ENCODE measurements at regions not wholly inside any gene's neighbourhood (a gene's known extent, or its start where the extent isn't known, plus 50 kb on each side); places are given as distances from the start of the nearest gene placed in this dataset.

DNA sequence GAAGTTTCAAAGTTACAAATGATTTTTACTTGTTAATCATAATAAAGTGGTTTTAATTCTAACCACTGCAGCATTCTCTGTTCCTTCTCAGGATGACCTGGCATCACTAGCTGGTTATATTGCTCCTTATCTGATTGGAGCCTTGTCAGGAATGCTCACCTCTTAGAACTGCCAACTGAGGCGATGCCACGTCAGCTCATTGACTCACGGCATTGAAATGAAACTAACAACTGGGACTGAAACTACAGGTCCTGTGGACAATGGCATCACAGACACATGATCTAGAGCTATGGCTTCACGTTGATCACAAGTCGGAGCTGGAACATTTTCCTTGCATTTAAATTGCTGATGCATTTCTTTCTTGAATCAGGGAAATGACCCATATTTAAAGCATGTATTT is 54.9 kb upstream of the MAP2 start:
- H3K27ac Mint-ChIP-seq, result peak overlapping the region; percentile 78
- peak overlapping the region; percentile 50 for H3K4me3 Mint-ChIP-seq

DNA sequence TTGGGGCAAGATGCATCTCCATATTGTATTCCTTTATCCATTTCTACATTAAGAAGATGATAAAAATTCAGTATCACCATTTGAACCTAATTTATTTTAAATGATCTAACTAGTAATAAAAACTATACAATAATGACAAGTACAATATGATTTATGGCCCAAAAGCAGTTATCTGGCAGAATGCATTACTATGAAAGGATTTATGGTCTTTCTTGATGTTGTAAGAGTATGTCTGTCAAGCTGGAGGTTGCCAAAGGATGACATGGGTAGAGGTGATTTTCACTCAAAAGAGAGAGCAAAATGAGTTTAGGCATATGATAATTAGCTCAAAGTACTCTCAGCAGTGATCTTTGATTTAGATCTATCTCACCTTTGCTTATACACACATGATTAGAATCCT is 54.2 kb upstream of the MAP2 start:
- Mint-ChIP-seq H3K27me3 (ENCODE audit: insufficient read depth) (peaks cover 3% of the 10 kb centered on the region), H3K4me3 (peak overlapping the region; percentile 50; the same call in 1 of the 2 replicates), H3K36me3 (ENCODE audit: low read depth) (peaks cover 28% of the 10 kb centered on the region), H3K4me1 (ENCODE audit: low read depth) (peaks cover 35% of the 10 kb centered on the region), H3K9me3 (peaks cover 31% of the 10 kb centered on the region), H3K27ac (peak overlapping the region; percentile 78)
- TF ChIP-seq, protein P1, sequence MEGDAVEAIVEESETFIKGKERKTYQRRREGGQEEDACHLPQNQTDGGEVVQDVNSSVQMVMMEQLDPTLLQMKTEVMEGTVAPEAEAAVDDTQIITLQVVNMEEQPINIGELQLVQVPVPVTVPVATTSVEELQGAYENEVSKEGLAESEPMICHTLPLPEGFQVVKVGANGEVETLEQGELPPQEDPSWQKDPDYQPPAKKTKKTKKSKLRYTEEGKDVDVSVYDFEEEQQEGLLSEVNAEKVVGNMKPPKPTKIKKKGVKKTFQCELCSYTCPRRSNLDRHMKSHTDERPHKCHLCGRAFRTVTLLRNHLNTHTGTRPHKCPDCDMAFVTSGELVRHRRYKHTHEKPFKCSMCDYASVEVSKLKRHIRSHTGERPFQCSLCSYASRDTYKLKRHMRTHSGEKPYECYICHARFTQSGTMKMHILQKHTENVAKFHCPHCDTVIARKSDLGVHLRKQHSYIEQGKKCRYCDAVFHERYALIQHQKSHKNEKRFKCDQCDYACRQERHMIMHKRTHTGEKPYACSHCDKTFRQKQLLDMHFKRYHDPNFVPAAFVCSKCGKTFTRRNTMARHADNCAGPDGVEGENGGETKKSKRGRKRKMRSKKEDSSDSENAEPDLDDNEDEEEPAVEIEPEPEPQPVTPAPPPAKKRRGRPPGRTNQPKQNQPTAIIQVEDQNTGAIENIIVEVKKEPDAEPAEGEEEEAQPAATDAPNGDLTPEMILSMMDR (IDR thresholded peaks at IDR 0.05), result no peak
- DNase-seq, result no peak

More for the DNA sequence above, 54.9 kb upstream of the MAP2 start:
- TF ChIP-seq, protein P1 (IDR thresholded peaks at IDR 0.05), result no peak
- Mint-ChIP-seq H3K27me3 (ENCODE audit: insufficient read depth) (peaks cover 3% of the 10 kb centered on the region), H3K4me1 (ENCODE audit: low read depth) (peaks cover 35% of the 10 kb centered on the region), H3K9me3 (peaks cover 24% of the 10 kb centered on the region), H3K36me3 (ENCODE audit: low read depth) (peaks cover 24% of the 10 kb centered on the region)
- peak; percentile 98 for DNase-seq

DNA sequence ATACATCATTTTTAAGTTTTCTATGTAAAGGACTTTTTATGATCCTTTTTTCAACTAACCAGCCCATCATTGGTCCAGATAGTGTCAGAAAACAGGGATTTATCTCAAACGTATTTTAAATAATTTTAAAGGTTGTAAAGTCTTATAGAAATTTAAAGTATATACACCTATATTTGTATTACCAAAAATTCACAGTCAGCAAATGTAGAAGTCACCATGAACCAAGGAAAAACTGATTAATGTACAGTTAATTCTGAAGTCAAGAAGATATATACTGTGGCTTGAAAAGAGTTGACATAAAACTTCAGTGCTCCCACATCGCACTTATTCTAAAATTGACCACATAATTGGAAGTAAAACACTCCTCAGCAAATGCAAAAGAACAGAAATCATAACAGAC is 52.4 kb upstream of the MAP2 start:
- no peak overlapping the region for H3K27ac Mint-ChIP-seq
- peaks cover 3% of the 10 kb centered on the region for H3K27me3 Mint-ChIP-seq (ENCODE audit: insufficient read depth)
- H3K4me1 Mint-ChIP-seq (ENCODE audit: low read depth), result peaks cover 35% of the 10 kb centered on the region
- no peak overlapping the region for H3K4me3 Mint-ChIP-seq
- TF ChIP-seq, protein P1 (IDR thresholded peaks at IDR 0.05), result no peak
- peaks cover 49% of the 10 kb centered on the region for H3K9me3 Mint-ChIP-seq
- no peak for DNase-seq
- H3K36me3 Mint-ChIP-seq (ENCODE audit: low read depth), result peaks cover 42% of the 10 kb centered on the region
